ENCODE measurements at regions not wholly inside any gene's neighbourhood (a gene's known extent, or its start where the extent isn't known, plus 50 kb on each side); places are given as distances from the start of the nearest gene placed in this dataset.

- TF ChIP-seq CTCF (optimal IDR thresholded peaks at IDR 0.05 in 1 of 3, IDR thresholded peaks at IDR 0.05 in 1 of 3, conservative IDR thresholded peaks at IDR 0.05 in 1 of 3; ENCODE audit: extremely low read depth in 1 of 3, insufficient read depth in 2 of 3, low read length in 3 of 3) (no peak), EZH2 (IDR thresholded peaks at IDR 0.05; ENCODE audit: low read length) (no peak)
These were observed 75.7 kb upstream of the PIK3R1 start for GRCh38 chr5:68139611-68140441.
